SK-N-SH (cell line): ENCODE measurements at regions not wholly inside any gene's neighbourhood (a gene's known extent, or its start where the extent isn't known, plus 50 kb on each side); places are given as distances from the start of the nearest gene placed in this dataset.

Experiments
- CTCF ChIA-PET: fragments of 300-600, 350-600 bp; formaldehyde crosslinking; extraction: SDS; loops from one replicate; lab custom pipeline; 2021; lab: Yijun Ruan, JAX
- POLR2A ChIA-PET: fragments of 350-600 bp; sonication (Branson Sonifier 250); formaldehyde crosslinking; extraction: SDS; loops from one replicate; lab custom pipeline; 2020; ENCODE audit warnings: antibody characterized with exemption, inconsistent platforms; lab: Yijun Ruan, JAX
- DNase-seq: peaks from one replicate; pipeline ENCODE4 v3.0.0; 2012
- H2AFZ ChIP-seq: fragments of 200-600 bp; sonication (generic); 2 replicates; pipeline ENCODE4 v1.8.1; 2016; ENCODE audit warnings: antibody characterized with exemption, mild to moderate bottlenecking, low read depth
- H3F3A ChIP-seq: fragments of 200-600 bp; sonication (generic); replicated peaks from 2 replicates; pipeline ENCODE3; 2016; ENCODE audit warnings: antibody characterized with exemption, mild to moderate bottlenecking; ENCODE audit not compliant: insufficient read depth
- H3K27ac ChIP-seq, 2 experiments: fragments of 200-500 bp in 1 of 2; fragments of 200-600 bp in 1 of 2; sonication (Bioruptor generic) in 1 of 2; sonication (generic), shearing (Covaris generic) in 1 of 2; 2 replicates each; pipeline versions ENCODE4 v1.5.1 to v1.6.1; 2014 to 2016; ENCODE audit warnings: low read depth in 2 of 2, inconsistent platforms in 1 of 2, low read length in 1 of 2, mild to moderate bottlenecking in 1 of 2, mixed read lengths in 1 of 2
- H3K27me3 ChIP-seq: fragments of 200-600 bp; sonication (generic), shearing (Covaris generic); 2 replicates; pipeline ENCODE4 v1.6.1; 2016; ENCODE audit warnings: mixed run types; ENCODE audit not compliant: insufficient read depth
- H3K36me3 ChIP-seq, 2 experiments: fragments of 200-500 bp in 1 of 2; fragments of 200-600 bp in 1 of 2; sonication (Bioruptor generic) in 1 of 2; sonication (generic) in 1 of 2; replicated peaks in 1 of 2; 2 replicates each; pipeline versions ENCODE3 to v1.5.1; 2014 to 2016; ENCODE audit warnings: low read length in 1 of 2, mild to moderate bottlenecking in 1 of 2; ENCODE audit not compliant: insufficient read depth in 2 of 2, control insufficient read depth in 1 of 2
- H3K4me1 ChIP-seq, 2 experiments: fragments of 200-500 bp in 1 of 2; fragments of 200-600 bp in 1 of 2; sonication (Bioruptor generic) in 1 of 2; sonication (generic), shearing (Covaris generic) in 1 of 2; 2 replicates each; pipeline versions ENCODE4 v1.5.1 to v1.6.1; 2014 to 2016; ENCODE audit warnings: low read depth in 1 of 2, low read length in 1 of 2, mixed run types in 1 of 2; ENCODE audit not compliant: insufficient read depth in 2 of 2, control insufficient read depth in 1 of 2
- H3K4me2 ChIP-seq: fragments of 200-600 bp; sonication (generic), shearing (Covaris generic); 2 replicates; pipeline ENCODE4 v1.6.1; 2017; ENCODE audit warnings: mixed run types
- H3K4me3 ChIP-seq, 2 experiments: fragments of 200-500 bp in 1 of 2; fragments of 200-600 bp in 1 of 2; sonication (Bioruptor generic) in 1 of 2; sonication (generic), shearing (Covaris generic) in 1 of 2; 2 replicates each; pipeline versions ENCODE4 v1.5.1 to v1.8.1; 2014 to 2016; ENCODE audit warnings: low read depth in 2 of 2, inconsistent platforms in 1 of 2, low read length in 1 of 2, mild to moderate bottlenecking in 1 of 2, mixed read lengths in 1 of 2, moderate library complexity in 1 of 2
- H3K79me2 ChIP-seq: fragments of 200-600 bp; sonication (generic); 2 replicates; pipeline ENCODE4 v1.8.1; 2017; ENCODE audit warnings: mild to moderate bottlenecking; ENCODE audit not compliant: insufficient read depth
- H3K9ac ChIP-seq: fragments of 200-600 bp; sonication (generic); 2 replicates; pipeline ENCODE4 v1.6.1; 2017; ENCODE audit warnings: mixed run types
- H3K9me2 ChIP-seq: fragments of 200-600 bp; sonication (generic); 2 replicates; pipeline ENCODE4 v1.6.1; 2017; ENCODE audit warnings: mixed run types
- H3K9me3 ChIP-seq: fragments of 200-600 bp; sonication (generic); 2 replicates; pipeline ENCODE4 v1.6.1; 2017; ENCODE audit warnings: mixed run types, mild to moderate bottlenecking, moderate library complexity
- H4K20me1 ChIP-seq: fragments of 200-600 bp; sonication (generic); 2 replicates; pipeline ENCODE4 v1.6.1; 2017; ENCODE audit warnings: mild to moderate bottlenecking, mixed run types; ENCODE audit not compliant: insufficient read depth
- CHD2 ChIP-seq: fragments of 150-350 bp; IDR thresholded peaks from 2 replicates; pipeline ENCODE4 v1.6.1; 2018; ENCODE audit warnings: low read length; ENCODE audit not compliant: partially characterized antibody
- EZH2phosphoT487 ChIP-seq: fragments of 200-600 bp; sonication (generic); IDR thresholded peaks from 2 replicates; pipeline ENCODE4 v1.6.1; 2017; ENCODE audit warnings: low read depth, mixed run types, mild to moderate bottlenecking, antibody characterized with exemption, moderate library complexity, borderline replicate concordance
- FOXJ3 ChIP-seq: sonication (generic); formaldehyde crosslinking; IDR thresholded peaks from 2 replicates; pipeline ENCODE4 v1.5.1; 2020; ENCODE audit warnings: mild to moderate bottlenecking, missing genetic modification reagents
- GATA2 ChIP-seq: sonication (generic); formaldehyde crosslinking; IDR thresholded peaks from 2 replicates; pipeline ENCODE4 v1.5.0; 2020; ENCODE audit warnings: mild to moderate bottlenecking, missing genetic modification reagents
- MXI1 ChIP-seq: IDR thresholded peaks from 2 replicates; pipeline ENCODE4 v1.6.1; 2012; ENCODE audit warnings: mild to moderate bottlenecking, low read depth, low read length, improper control_type of control experiment
- NRF1 ChIP-seq: IDR thresholded peaks from 2 replicates; pipeline ENCODE4 v1.6.1; 2012; ENCODE audit warnings: low read depth, mild to moderate bottlenecking, low read length
- RAD21 ChIP-seq: IDR thresholded peaks from 2 replicates; pipeline ENCODE4 v1.6.1; 2012; ENCODE audit warnings: mild to moderate bottlenecking, low read length
- RFX5 ChIP-seq: IDR thresholded peaks from 2 replicates; pipeline ENCODE4 v1.6.1; 2012; ENCODE audit warnings: mild to moderate bottlenecking, improper control_type of control experiment, low read length
- RXRA ChIP-seq: IDR thresholded peaks from 2 replicates; pipeline ENCODE4 v1.4.0; 2012; ENCODE audit warnings: low read depth, mild to moderate bottlenecking, borderline replicate concordance
- TCF12 ChIP-seq: IDR thresholded peaks from 2 replicates; pipeline ENCODE4 v1.4.0; 2012
- YY1 ChIP-seq: IDR thresholded peaks from 2 replicates; pipeline ENCODE4 v1.4.0; 2012; ENCODE audit warnings: low read depth, mild to moderate bottlenecking
- TF ChIP-seq, protein P1 (sequence below): IDR thresholded peaks from 2 replicates; pipeline ENCODE4 v1.4.0; 2012; ENCODE audit warnings: low read depth
- TF ChIP-seq, protein P2 (sequence below): fragments of 150-350 bp; IDR thresholded peaks from 2 replicates; pipeline ENCODE4 v1.6.1; 2016; ENCODE audit warnings: mild to moderate bottlenecking, low read depth, low read length
- TF ChIP-seq, protein P3 (sequence below): IDR thresholded peaks from 2 replicates; pipeline ENCODE4 v1.4.0; 2012; ENCODE audit warnings: low read depth, borderline replicate concordance
- TF ChIP-seq, protein P4 (sequence below): IDR thresholded peaks from 2 replicates; pipeline ENCODE4 v1.6.1; 2012; ENCODE audit warnings: mild to moderate bottlenecking, low read depth, low read length, moderate library complexity

DNA sequence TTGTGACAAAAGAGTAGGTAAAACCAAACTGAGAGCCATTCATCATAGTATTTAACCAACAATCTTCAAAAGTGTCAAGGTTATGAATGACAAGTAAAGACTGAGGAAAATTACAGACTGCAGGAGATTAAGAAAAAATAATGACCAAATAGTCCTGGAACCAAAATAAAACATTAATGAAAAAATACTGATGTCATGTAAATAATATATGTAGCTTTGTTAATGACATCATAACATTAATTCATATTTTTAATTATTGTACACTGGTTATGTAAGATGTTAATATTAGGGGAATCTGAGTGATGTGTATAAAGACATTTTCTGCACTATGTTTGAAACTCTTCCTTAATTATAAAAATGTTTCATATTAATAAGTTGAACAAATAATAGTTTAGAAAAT lies 436.7 kb downstream of the CYLC2 start:
- H3K4me2 ChIP-seq, result no peak overlapping the region
- H3K36me3 ChIP-seq, result no peaks in the 10 kb centered on the region
- no peaks in the 10 kb centered on the region for H4K20me1 ChIP-seq
- no peak overlapping the region for H3K9ac ChIP-seq
- no peaks in the 10 kb centered on the region for H3F3A ChIP-seq
- no peak for DNase-seq
- no peaks in the 10 kb centered on the region for H3K4me1 ChIP-seq
- H3K79me2 ChIP-seq, result no peaks in the 10 kb centered on the region
- H3K27ac ChIP-seq, result no peak overlapping the region
- ChIA-PET CTCF (no interaction called here), POLR2A (no interaction called here)
- H3K4me3 ChIP-seq, result no peak overlapping the region
- no peak overlapping the region for H2AFZ ChIP-seq
- no peaks in the 10 kb centered on the region for H3K9me3 ChIP-seq
- H3K27me3 ChIP-seq, result no peaks in the 10 kb centered on the region
- no peaks in the 10 kb centered on the region for H3K9me2 ChIP-seq
- TF ChIP-seq GATA2, result no peak
- no peak for TF ChIP-seq CHD2
- no peak for TF ChIP-seq FOXJ3
- TF ChIP-seq TCF12, result no peak
- TF ChIP-seq RAD21, result no peak
- TF ChIP-seq, protein P1, sequence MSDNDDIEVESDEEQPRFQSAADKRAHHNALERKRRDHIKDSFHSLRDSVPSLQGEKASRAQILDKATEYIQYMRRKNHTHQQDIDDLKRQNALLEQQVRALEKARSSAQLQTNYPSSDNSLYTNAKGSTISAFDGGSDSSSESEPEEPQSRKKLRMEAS, result no peak
- TF ChIP-seq, protein P2, sequence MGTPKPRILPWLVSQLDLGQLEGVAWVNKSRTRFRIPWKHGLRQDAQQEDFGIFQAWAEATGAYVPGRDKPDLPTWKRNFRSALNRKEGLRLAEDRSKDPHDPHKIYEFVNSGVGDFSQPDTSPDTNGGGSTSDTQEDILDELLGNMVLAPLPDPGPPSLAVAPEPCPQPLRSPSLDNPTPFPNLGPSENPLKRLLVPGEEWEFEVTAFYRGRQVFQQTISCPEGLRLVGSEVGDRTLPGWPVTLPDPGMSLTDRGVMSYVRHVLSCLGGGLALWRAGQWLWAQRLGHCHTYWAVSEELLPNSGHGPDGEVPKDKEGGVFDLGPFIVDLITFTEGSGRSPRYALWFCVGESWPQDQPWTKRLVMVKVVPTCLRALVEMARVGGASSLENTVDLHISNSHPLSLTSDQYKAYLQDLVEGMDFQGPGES, result no peak
- no peak for TF ChIP-seq MXI1
- no peak for TF ChIP-seq RXRA
- TF ChIP-seq YY1, result no peak
- TF ChIP-seq NRF1, result no peak
- TF ChIP-seq, protein P3, sequence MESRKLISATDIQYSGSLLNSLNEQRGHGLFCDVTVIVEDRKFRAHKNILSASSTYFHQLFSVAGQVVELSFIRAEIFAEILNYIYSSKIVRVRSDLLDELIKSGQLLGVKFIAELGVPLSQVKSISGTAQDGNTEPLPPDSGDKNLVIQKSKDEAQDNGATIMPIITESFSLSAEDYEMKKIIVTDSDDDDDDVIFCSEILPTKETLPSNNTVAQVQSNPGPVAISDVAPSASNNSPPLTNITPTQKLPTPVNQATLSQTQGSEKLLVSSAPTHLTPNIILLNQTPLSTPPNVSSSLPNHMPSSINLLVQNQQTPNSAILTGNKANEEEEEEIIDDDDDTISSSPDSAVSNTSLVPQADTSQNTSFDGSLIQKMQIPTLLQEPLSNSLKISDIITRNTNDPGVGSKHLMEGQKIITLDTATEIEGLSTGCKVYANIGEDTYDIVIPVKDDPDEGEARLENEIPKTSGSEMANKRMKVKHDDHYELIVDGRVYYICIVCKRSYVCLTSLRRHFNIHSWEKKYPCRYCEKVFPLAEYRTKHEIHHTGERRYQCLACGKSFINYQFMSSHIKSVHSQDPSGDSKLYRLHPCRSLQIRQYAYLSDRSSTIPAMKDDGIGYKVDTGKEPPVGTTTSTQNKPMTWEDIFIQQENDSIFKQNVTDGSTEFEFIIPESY, result no peak
- TF ChIP-seq, protein P4, sequence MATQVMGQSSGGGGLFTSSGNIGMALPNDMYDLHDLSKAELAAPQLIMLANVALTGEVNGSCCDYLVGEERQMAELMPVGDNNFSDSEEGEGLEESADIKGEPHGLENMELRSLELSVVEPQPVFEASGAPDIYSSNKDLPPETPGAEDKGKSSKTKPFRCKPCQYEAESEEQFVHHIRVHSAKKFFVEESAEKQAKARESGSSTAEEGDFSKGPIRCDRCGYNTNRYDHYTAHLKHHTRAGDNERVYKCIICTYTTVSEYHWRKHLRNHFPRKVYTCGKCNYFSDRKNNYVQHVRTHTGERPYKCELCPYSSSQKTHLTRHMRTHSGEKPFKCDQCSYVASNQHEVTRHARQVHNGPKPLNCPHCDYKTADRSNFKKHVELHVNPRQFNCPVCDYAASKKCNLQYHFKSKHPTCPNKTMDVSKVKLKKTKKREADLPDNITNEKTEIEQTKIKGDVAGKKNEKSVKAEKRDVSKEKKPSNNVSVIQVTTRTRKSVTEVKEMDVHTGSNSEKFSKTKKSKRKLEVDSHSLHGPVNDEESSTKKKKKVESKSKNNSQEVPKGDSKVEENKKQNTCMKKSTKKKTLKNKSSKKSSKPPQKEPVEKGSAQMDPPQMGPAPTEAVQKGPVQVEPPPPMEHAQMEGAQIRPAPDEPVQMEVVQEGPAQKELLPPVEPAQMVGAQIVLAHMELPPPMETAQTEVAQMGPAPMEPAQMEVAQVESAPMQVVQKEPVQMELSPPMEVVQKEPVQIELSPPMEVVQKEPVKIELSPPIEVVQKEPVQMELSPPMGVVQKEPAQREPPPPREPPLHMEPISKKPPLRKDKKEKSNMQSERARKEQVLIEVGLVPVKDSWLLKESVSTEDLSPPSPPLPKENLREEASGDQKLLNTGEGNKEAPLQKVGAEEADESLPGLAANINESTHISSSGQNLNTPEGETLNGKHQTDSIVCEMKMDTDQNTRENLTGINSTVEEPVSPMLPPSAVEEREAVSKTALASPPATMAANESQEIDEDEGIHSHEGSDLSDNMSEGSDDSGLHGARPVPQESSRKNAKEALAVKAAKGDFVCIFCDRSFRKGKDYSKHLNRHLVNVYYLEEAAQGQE, result no peak
- no peak for TF ChIP-seq RFX5
- no peak for TF ChIP-seq EZH2phosphoT487
